Loucy (cell line): ENCODE measurements at regions not wholly inside any gene's neighbourhood (a gene's known extent, or its start where the extent isn't known, plus 50 kb on each side); places are given as distances from the start of the nearest gene placed in this dataset.

Experiments
- H2AFZ ChIP-seq: fragments of 200-600 bp; sonication (generic); 2 replicates; pipeline ENCODE4 v1.6.0; 2016; ENCODE audit warnings: antibody characterized with exemption, mild to moderate bottlenecking, low read length, moderate library complexity
- H3F3A ChIP-seq: fragments of 200-600 bp; 2 replicates; pipeline ENCODE4 v1.6.0; 2016; ENCODE audit warnings: antibody characterized with exemption, low read depth, mild to moderate bottlenecking
- H3K27me3 ChIP-seq: fragments of 200-600 bp; sonication (generic); 2 replicates; pipeline ENCODE4 v1.6.1; 2014; ENCODE audit warnings: low read length, mild to moderate bottlenecking; ENCODE audit not compliant: insufficient read depth, poor library complexity, severe bottlenecking
- H3K36me3 ChIP-seq: fragments of 200-600 bp; sonication (generic); 2 replicates; pipeline ENCODE4 v1.6.1; 2016; ENCODE audit warnings: low read length; ENCODE audit not compliant: insufficient read depth
- H3K4me1 ChIP-seq: fragments of 200-600 bp; sonication (generic); 2 replicates; pipeline ENCODE4 v1.5.1; 2014; ENCODE audit warnings: low read length, mild to moderate bottlenecking; ENCODE audit not compliant: insufficient read depth, poor library complexity, severe bottlenecking
- H3K4me2 ChIP-seq: fragments of 200-600 bp; sonication (generic); 2 replicates; pipeline ENCODE4 v1.6.0; 2014; ENCODE audit warnings: antibody characterized with exemption, low read length, low read depth, mild to moderate bottlenecking; ENCODE audit not compliant: poor library complexity, severe bottlenecking
- H3K4me3 ChIP-seq: fragments of 200-600 bp; sonication (generic); 2 replicates; pipeline ENCODE4 v1.5.1; 2014; ENCODE audit warnings: low read length, mild to moderate bottlenecking, mixed read lengths; ENCODE audit not compliant: poor library complexity, severe bottlenecking
- H3K79me2 ChIP-seq: fragments of 200-600 bp; sonication (generic); 2 replicates; pipeline ENCODE4 v1.6.1; 2014; ENCODE audit warnings: low read length; ENCODE audit not compliant: insufficient read depth
- H3K9ac ChIP-seq: fragments of 200-600 bp; sonication (generic); 2 replicates; pipeline ENCODE4 v1.6.0; 2014; ENCODE audit warnings: mild to moderate bottlenecking, low read depth, low read length, moderate library complexity; ENCODE audit not compliant: poor library complexity, severe bottlenecking
- H3K9me2 ChIP-seq: fragments of 200-600 bp; sonication (generic); replicated peaks from 2 replicates; pipeline ENCODE4 v1.6.1; 2016; ENCODE audit warnings: low read depth, low read length, mixed read lengths
- H3K9me3 ChIP-seq: fragments of 200-600 bp; sonication (generic); 2 replicates; pipeline ENCODE4 v1.6.1; 2014; ENCODE audit warnings: mild to moderate bottlenecking, antibody characterized with exemption, low read length, low read depth; ENCODE audit not compliant: insufficient read depth
- H4K20me1 ChIP-seq: fragments of 200-600 bp; sonication (generic); 2 replicates; pipeline ENCODE4 v1.6.0; 2014; ENCODE audit warnings: antibody characterized with exemption, low read length, mild to moderate bottlenecking; ENCODE audit not compliant: insufficient read depth, poor library complexity, severe bottlenecking
- EZH2phosphoT487 ChIP-seq: fragments of 200-600 bp; IDR thresholded peaks from 2 replicates; pipeline ENCODE4 v1.6.1; 2018; ENCODE audit warnings: antibody characterized with exemption, mild to moderate bottlenecking, moderate library complexity, borderline replicate concordance
- TF ChIP-seq, protein P1 (sequence below): fragments of 200-600 bp; sonication (generic); conservative IDR thresholded peaks from 2 replicates; pipeline ENCODE4 v1.5.1; 2014; ENCODE audit warnings: mild to moderate bottlenecking, antibody characterized with exemption, low read length

DNA sequence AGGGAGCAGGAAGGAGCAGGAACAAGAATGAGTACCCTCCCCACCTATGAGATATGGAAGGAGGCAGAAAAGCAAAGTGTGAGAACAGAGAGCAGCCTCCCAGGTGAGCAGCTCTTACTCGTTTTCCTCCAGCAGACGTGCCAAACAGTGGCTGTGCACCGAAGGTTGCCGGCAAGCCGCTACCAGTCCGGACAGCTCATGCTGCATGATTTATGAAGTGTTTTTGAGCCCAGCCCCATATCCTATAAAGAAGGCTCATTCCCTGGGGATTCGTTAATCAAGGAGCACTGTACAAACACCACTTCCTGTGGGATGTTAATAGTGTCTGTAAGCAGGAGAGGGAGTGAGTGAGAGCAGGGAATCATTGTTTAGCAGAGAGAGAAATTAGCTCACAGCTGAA is 118.3 kb upstream of the FOXB1 start:
- no peaks in the 10 kb centered on the region for H3K9me2 ChIP-seq
- no peaks in the 10 kb centered on the region for H3F3A ChIP-seq
- no peak overlapping the region for H3K9ac ChIP-seq
- no peak for TF ChIP-seq EZH2phosphoT487
- TF ChIP-seq, protein P1, sequence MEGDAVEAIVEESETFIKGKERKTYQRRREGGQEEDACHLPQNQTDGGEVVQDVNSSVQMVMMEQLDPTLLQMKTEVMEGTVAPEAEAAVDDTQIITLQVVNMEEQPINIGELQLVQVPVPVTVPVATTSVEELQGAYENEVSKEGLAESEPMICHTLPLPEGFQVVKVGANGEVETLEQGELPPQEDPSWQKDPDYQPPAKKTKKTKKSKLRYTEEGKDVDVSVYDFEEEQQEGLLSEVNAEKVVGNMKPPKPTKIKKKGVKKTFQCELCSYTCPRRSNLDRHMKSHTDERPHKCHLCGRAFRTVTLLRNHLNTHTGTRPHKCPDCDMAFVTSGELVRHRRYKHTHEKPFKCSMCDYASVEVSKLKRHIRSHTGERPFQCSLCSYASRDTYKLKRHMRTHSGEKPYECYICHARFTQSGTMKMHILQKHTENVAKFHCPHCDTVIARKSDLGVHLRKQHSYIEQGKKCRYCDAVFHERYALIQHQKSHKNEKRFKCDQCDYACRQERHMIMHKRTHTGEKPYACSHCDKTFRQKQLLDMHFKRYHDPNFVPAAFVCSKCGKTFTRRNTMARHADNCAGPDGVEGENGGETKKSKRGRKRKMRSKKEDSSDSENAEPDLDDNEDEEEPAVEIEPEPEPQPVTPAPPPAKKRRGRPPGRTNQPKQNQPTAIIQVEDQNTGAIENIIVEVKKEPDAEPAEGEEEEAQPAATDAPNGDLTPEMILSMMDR = no peak
- H3K27me3 ChIP-seq = no peaks in the 10 kb centered on the region
- H3K4me1 ChIP-seq = no peaks in the 10 kb centered on the region
- no peaks in the 10 kb centered on the region for H4K20me1 ChIP-seq
- H3K9me3 ChIP-seq = no peaks in the 10 kb centered on the region
- no peaks in the 10 kb centered on the region for H3K79me2 ChIP-seq
- no peak overlapping the region for H3K4me3 ChIP-seq
- no peaks in the 10 kb centered on the region for H3K36me3 ChIP-seq
- no peak overlapping the region for H2AFZ ChIP-seq
- no peak overlapping the region for H3K4me2 ChIP-seq

GRCh38 chr15:59879506-59880265 is 124.4 kb upstream of the FOXB1 start:
- Histone ChIP-seq H3K4me1 (no peaks in the 10 kb centered on the region), H3K9ac (no peak overlapping the region), H3K36me3 (no peaks in the 10 kb centered on the region), H3F3A (no peaks in the 10 kb centered on the region), H3K79me2 (no peaks in the 10 kb centered on the region), H3K9me3 (no peaks in the 10 kb centered on the region), H3K4me3 (no peak overlapping the region), H4K20me1 (no peaks in the 10 kb centered on the region), H2AFZ (no peak overlapping the region), H3K27me3 (no peaks in the 10 kb centered on the region), H3K4me2 (no peak overlapping the region), H3K9me2 (no peaks in the 10 kb centered on the region)
- no peak for TF ChIP-seq EZH2phosphoT487

GRCh38 chr15:59876140-59876539 is 128.0 kb upstream of the FOXB1 start:
- no peaks in the 10 kb centered on the region for H3F3A ChIP-seq
- H3K79me2 ChIP-seq = no peaks in the 10 kb centered on the region
- H3K4me1 ChIP-seq = no peaks in the 10 kb centered on the region
- H2AFZ ChIP-seq = no peak overlapping the region
- H3K36me3 ChIP-seq = no peaks in the 10 kb centered on the region
- H3K4me3 ChIP-seq = no peak overlapping the region
- no peaks in the 10 kb centered on the region for H4K20me1 ChIP-seq
- H3K27me3 ChIP-seq = no peaks in the 10 kb centered on the region
- no peaks in the 10 kb centered on the region for H3K9me3 ChIP-seq
- no peak overlapping the region for H3K9ac ChIP-seq
- no peaks in the 10 kb centered on the region for H3K9me2 ChIP-seq
- H3K4me2 ChIP-seq = no peak overlapping the region
- no peak for TF ChIP-seq EZH2phosphoT487
- TF ChIP-seq, protein P1 = no peak
